OCI-LY7 (cell line): ENCODE measurements at regions not wholly inside any gene's neighbourhood (a gene's known extent, or its start where the extent isn't known, plus 50 kb on each side); places are given as distances from the start of the nearest gene placed in this dataset.

ENCODE experiments used
- BruUV-seq: library from RNA; stranded (reverse); fragments of 400-500 nt; replicated peaks from 2 replicates; lab custom pipeline; 2021; lab: Mats Ljungman, UMichigan
- CTCF ChIA-PET: fragments of 300-600 bp; sonication (Branson Sonifier 250); formaldehyde crosslinking; loops from one replicate; lab custom pipeline; 2022; ENCODE audit warnings: antibody characterized with exemption; ENCODE audit not compliant: unreplicated experiment; lab: Charles Lee
- POLR2A ChIA-PET: fragments of 300-600 bp; sonication (Branson Sonifier 250); formaldehyde crosslinking; loops from one replicate; lab custom pipeline; 2022; ENCODE audit warnings: antibody characterized with exemption; lab: Charles Lee
- DNase-seq: peaks from one replicate; pipeline ENCODE4 v3.0.0-alpha.2; 2015; ENCODE audit warnings: low spot score
- H2AFZ ChIP-seq: fragments of 200-600 bp; sonication (generic), shearing (Covaris generic); 2 replicates; pipeline ENCODE4 v1.6.1; 2014; ENCODE audit warnings: mild to moderate bottlenecking, antibody characterized with exemption, low read length, moderate library complexity
- H3K27ac ChIP-seq: fragments of 200-600 bp; sonication (generic); 2 replicates; pipeline ENCODE4 v1.5.1; 2014; ENCODE audit warnings: mixed run types, low read depth, mild to moderate bottlenecking, moderate library complexity, low read length, inconsistent platforms; ENCODE audit not compliant: poor library complexity, severe bottlenecking
- H3K36me3 ChIP-seq: fragments of 200-600 bp; sonication (generic); 2 replicates; pipeline ENCODE4 v1.6.1; 2014; ENCODE audit warnings: mild to moderate bottlenecking, antibody characterized with exemption, low read length, moderate library complexity, mixed read lengths; ENCODE audit not compliant: insufficient read depth
- H3K4me1 ChIP-seq: fragments of 200-600 bp; sonication (generic); 2 replicates; pipeline ENCODE4 v1.5.1; 2014; ENCODE audit warnings: mild to moderate bottlenecking, low read length; ENCODE audit not compliant: insufficient read depth, poor library complexity, severe bottlenecking
- H3K4me2 ChIP-seq: fragments of 200-600 bp; sonication (generic); 2 replicates; pipeline ENCODE4 v1.6.1; 2014; ENCODE audit warnings: mild to moderate bottlenecking, low read length
- H3K4me3 ChIP-seq: fragments of 200-600 bp; sonication (generic); 2 replicates; pipeline ENCODE4 v1.5.1; 2014; ENCODE audit warnings: mild to moderate bottlenecking, low read depth, low read length; ENCODE audit not compliant: poor library complexity, severe bottlenecking
- H3K79me2 ChIP-seq: fragments of 200-600 bp; sonication (generic); 2 replicates; pipeline ENCODE4 v1.6.1; 2016; ENCODE audit warnings: low read depth, mild to moderate bottlenecking, low read length, moderate library complexity, mixed read lengths; ENCODE audit not compliant: insufficient read depth
- H3K9me2 ChIP-seq: fragments of 200-600 bp; sonication (generic); 2 replicates; pipeline ENCODE4 v1.6.1; 2016; ENCODE audit warnings: mild to moderate bottlenecking, low read length, mixed read lengths; ENCODE audit not compliant: insufficient read depth
- H3K9me3 ChIP-seq: fragments of 200-600 bp; sonication (generic); 2 replicates; pipeline ENCODE4 v1.6.1; 2014; ENCODE audit warnings: mild to moderate bottlenecking, mixed run types, low read length, mixed read lengths
- H4K20me1 ChIP-seq: fragments of 200-600 bp; sonication (generic); 2 replicates; pipeline ENCODE4 v1.6.1; 2014; ENCODE audit warnings: mild to moderate bottlenecking, antibody characterized with exemption, low read length, moderate library complexity, mixed read lengths; ENCODE audit not compliant: insufficient read depth
- EZH2phosphoT487 ChIP-seq: fragments of 200-600 bp; sonication (generic); IDR thresholded peaks from 2 replicates; pipeline ENCODE4 v1.6.1; 2018; ENCODE audit warnings: low read depth, borderline replicate concordance, mild to moderate bottlenecking, mixed run types, antibody characterized with exemption, low read length, moderate library complexity, mixed read lengths
- intact Hi-C: fragments of 100-400 bp; cut with micrococcal nuclease; formaldehyde crosslinking; loops from one replicate; pipeline ENCODE4 v1.10.0; 2022; ENCODE audit not compliant: unreplicated experiment
- TF ChIP-seq, protein P1 (sequence below): fragments of 200-600 bp; sonication (generic); conservative IDR thresholded peaks from 2 replicates; pipeline ENCODE4 v1.5.1; 2014; ENCODE audit warnings: mild to moderate bottlenecking, antibody characterized with exemption, low read length, moderate library complexity, mixed read lengths

DNA sequence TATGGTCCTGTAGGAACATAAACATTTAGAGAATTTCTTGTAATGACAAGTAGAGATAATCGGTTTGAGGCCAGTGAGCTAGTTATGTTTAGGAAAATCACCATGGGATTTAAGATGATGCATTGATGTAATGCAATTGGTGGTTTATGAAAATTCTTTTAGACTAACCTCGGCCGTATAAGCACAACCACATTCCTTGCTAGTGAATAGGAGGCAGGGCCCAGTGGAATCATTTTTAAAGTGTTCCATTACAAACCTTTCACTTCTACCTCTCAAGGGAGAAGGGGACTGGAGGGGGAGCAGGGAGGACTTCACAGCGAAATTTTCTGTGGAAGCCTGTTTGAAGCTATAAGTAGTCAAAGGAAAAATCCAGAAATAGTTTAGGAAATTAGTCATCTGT is 71.8 kb upstream of the NFIL3 start:
- CTCF ChIA-PET, result no interaction called here
- Histone ChIP-seq H3K4me1 (no peaks in the 10 kb centered on the region), H2AFZ (no peak overlapping the region), H3K36me3 (no peaks in the 10 kb centered on the region), H3K4me3 (no peak overlapping the region), H3K9me2 (no peaks in the 10 kb centered on the region), H4K20me1 (no peaks in the 10 kb centered on the region), H3K4me2 (no peak overlapping the region), H3K79me2 (no peaks in the 10 kb centered on the region), H3K27ac (no peak overlapping the region), H3K9me3 (no peaks in the 10 kb centered on the region)
- no peak for DNase-seq
- intact Hi-C loops, result no loop called here
- TF ChIP-seq EZH2phosphoT487, result no peak
- TF ChIP-seq, protein P1, sequence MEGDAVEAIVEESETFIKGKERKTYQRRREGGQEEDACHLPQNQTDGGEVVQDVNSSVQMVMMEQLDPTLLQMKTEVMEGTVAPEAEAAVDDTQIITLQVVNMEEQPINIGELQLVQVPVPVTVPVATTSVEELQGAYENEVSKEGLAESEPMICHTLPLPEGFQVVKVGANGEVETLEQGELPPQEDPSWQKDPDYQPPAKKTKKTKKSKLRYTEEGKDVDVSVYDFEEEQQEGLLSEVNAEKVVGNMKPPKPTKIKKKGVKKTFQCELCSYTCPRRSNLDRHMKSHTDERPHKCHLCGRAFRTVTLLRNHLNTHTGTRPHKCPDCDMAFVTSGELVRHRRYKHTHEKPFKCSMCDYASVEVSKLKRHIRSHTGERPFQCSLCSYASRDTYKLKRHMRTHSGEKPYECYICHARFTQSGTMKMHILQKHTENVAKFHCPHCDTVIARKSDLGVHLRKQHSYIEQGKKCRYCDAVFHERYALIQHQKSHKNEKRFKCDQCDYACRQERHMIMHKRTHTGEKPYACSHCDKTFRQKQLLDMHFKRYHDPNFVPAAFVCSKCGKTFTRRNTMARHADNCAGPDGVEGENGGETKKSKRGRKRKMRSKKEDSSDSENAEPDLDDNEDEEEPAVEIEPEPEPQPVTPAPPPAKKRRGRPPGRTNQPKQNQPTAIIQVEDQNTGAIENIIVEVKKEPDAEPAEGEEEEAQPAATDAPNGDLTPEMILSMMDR, result no peak
- no TSS peak for BruUV-seq
- POLR2A ChIA-PET, result interaction anchor here (0.6 to 0.7 kb wide), 2 partner anchors 239 to 276 kb away, joined by 3 to 5 read pairs; no protein-coding TSS in a partner anchor

DNA sequence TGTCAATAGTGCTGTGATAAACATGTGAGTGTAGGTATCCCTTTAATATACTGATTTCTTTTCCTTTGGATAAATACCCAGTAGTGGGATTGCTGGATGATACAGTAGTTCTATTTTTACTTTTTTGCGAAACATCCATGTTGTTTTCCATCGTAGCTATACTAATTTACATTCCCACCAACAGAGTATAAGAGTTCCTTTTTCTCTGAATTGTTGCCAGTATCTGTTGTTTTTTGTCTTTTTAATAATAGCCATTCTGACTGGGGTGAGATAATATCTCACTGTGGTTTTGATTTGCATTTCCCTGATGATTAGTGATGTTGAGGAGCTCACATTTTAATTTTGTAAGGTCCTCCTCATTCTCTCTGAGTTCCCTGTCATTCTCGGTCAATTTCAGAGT is 71.1 kb upstream of the NFIL3 start:
- ChIA-PET CTCF (no interaction called here), POLR2A (interaction anchor here (0.6 kb wide), 1 partner anchor 275 kb away, joined by 3 read pairs; no protein-coding TSS in a partner anchor)
- no peaks in the 10 kb centered on the region for H3K9me2 ChIP-seq
- no peak for DNase-seq
- H3K36me3 ChIP-seq, result no peaks in the 10 kb centered on the region
- no peaks in the 10 kb centered on the region for H3K4me1 ChIP-seq
- H2AFZ ChIP-seq, result no peak overlapping the region
- no peak overlapping the region for H3K4me2 ChIP-seq
- H3K79me2 ChIP-seq, result no peaks in the 10 kb centered on the region
- H4K20me1 ChIP-seq, result no peaks in the 10 kb centered on the region
- H3K27ac ChIP-seq, result no peak overlapping the region
- TF ChIP-seq, protein P1, result no peak
- no peak for TF ChIP-seq EZH2phosphoT487
- BruUV-seq, result no TSS peak
- no peak overlapping the region for H3K4me3 ChIP-seq
- no peaks in the 10 kb centered on the region for H3K9me3 ChIP-seq
- intact Hi-C loops, result no loop called here

DNA sequence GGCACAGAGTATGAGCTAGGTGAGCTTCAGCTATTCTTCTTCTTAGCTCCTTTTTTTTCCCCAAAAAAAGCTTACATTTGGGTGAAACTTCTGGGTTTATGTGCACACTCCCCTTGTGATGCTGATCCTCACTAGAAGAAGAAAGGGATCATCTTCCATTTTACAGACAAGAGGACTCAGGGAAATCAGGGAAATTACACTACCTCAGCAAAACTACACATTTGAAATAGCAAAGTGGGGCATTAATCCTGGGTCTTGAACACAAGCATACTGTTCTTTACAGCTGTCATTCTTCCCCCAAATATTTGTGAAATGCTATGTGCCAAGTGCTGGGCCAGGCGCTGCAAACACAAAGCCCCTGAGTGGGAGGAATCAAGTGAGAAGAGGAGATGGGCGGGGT is 68.6 kb upstream of the NFIL3 start:
- no peak overlapping the region for H3K4me3 ChIP-seq
- H3K4me1 ChIP-seq, result no peaks in the 10 kb centered on the region
- no peak overlapping the region for H3K27ac ChIP-seq
- no peak for DNase-seq
- no peaks in the 10 kb centered on the region for H3K36me3 ChIP-seq
- POLR2A ChIA-PET, result no interaction called here
- no peak overlapping the region for H3K4me2 ChIP-seq
- TF ChIP-seq EZH2phosphoT487, result no peak
- TF ChIP-seq, protein P1, result no peak
- H3K9me3 ChIP-seq, result no peaks in the 10 kb centered on the region
- no peaks in the 10 kb centered on the region for H4K20me1 ChIP-seq
- intact Hi-C loops, result no loop called here
- H3K79me2 ChIP-seq, result no peaks in the 10 kb centered on the region
- BruUV-seq, result no TSS peak
- CTCF ChIA-PET, result no interaction called here
- no peaks in the 10 kb centered on the region for H3K9me2 ChIP-seq
- no peak overlapping the region for H2AFZ ChIP-seq
